CD4-positive, alpha-beta memory T cell (primary cell): ENCODE measurements at regions not wholly inside any gene's neighbourhood (a gene's known extent, or its start where the extent isn't known, plus 50 kb on each side); places are given as distances from the start of the nearest gene placed in this dataset.
A peak's percentile ranks its signal among the peaks of the same experiment; 100 is the strongest.

Source experiments
- CTCF ChIA-PET: fragments of 350-600 bp; sonication (Branson Sonifier 250); formaldehyde crosslinking; loops from one replicate; lab custom pipeline; 2021; ENCODE audit warnings: inconsistent platforms; ENCODE audit not compliant: partially characterized antibody; lab: Charles Lee
- POLR2A ChIA-PET: fragments of 350-600 bp; sonication (Branson Sonifier 250); formaldehyde crosslinking; loops from one replicate; lab custom pipeline; 2021; ENCODE audit not compliant: partially characterized antibody; lab: Charles Lee
- DNase-seq, 5 donors: peaks; one replicate each; pipeline versions ENCODE4 v3.0.0 to v3.0.0-alpha.2; 2020 to 2022; ENCODE audit warnings: mixed read lengths in 1 of 5
- H3K27ac ChIP-seq: one replicate; pipeline ENCODE4 v1.7.0; 2013; ENCODE audit warnings: low read depth, low read length
- H3K27me3 ChIP-seq: 2 replicates; pipeline ENCODE4 v1.7.0; 2013; ENCODE audit warnings: mild to moderate bottlenecking, low read length, moderate library complexity; ENCODE audit not compliant: insufficient read depth
- H3K36me3 ChIP-seq: 2 replicates; pipeline ENCODE4 v1.7.0; 2013; ENCODE audit warnings: mild to moderate bottlenecking, low read length, moderate library complexity; ENCODE audit not compliant: insufficient read depth
- H3K4me1 ChIP-seq: 2 replicates; pipeline ENCODE4 v1.7.0; 2013; ENCODE audit warnings: mild to moderate bottlenecking, low read length, moderate library complexity; ENCODE audit not compliant: insufficient read depth
- H3K4me3 ChIP-seq, 2 donors: one replicate each; pipeline ENCODE4 v1.7.0; 2013; ENCODE audit warnings: low read length in 2 of 2, mild to moderate bottlenecking in 1 of 2
- H3K9me3 ChIP-seq, 2 donors: one replicate each; pipeline ENCODE4 v1.7.0; 2013; ENCODE audit warnings: low read length in 2 of 2, control low read depth in 1 of 2; ENCODE audit not compliant: control insufficient read depth in 1 of 2
- H3K27ac Mint-ChIP-seq, 7 donors: one replicate each; pipeline ENCODE4 v1.8.0; 2020 to 2021; ENCODE audit warnings: mixed read lengths in 7 of 7, mild to moderate bottlenecking in 6 of 7, inconsistent platforms in 3 of 7, moderate library complexity in 3 of 7
- H3K27me3 Mint-ChIP-seq, 2 donors: one replicate each; pipeline ENCODE4 v1.8.0; 2020 to 2021; ENCODE audit warnings: mixed read lengths in 2 of 2
- H3K36me3 Mint-ChIP-seq, 2 donors: one replicate each; pipeline ENCODE4 v1.8.0; 2020 to 2021; ENCODE audit warnings: mixed read lengths in 2 of 2, inconsistent platforms in 1 of 2, mild to moderate bottlenecking in 1 of 2
- H3K4me1 Mint-ChIP-seq, 4 donors: one replicate each; pipeline ENCODE4 v1.8.0; 2020 to 2021; ENCODE audit warnings: mixed read lengths in 4 of 4, mild to moderate bottlenecking in 1 of 4
- H3K4me3 Mint-ChIP-seq, 8 donors: one replicate each; pipeline ENCODE4 v1.8.0; 2020 to 2021; ENCODE audit warnings: mixed read lengths in 8 of 8, mild to moderate bottlenecking in 7 of 8, moderate library complexity in 6 of 8, inconsistent platforms in 3 of 8
- H3K9me3 Mint-ChIP-seq, 8 donors: one replicate each; pipeline ENCODE4 v1.8.0; 2020 to 2021; ENCODE audit warnings: mixed read lengths in 8 of 8, mild to moderate bottlenecking in 5 of 8, inconsistent platforms in 3 of 8, moderate library complexity in 1 of 8
- intact Hi-C: fragments of 100-400 bp; cut with micrococcal nuclease; formaldehyde crosslinking; loops from one replicate; pipeline ENCODE4 v1.15.1; 2023

DNA sequence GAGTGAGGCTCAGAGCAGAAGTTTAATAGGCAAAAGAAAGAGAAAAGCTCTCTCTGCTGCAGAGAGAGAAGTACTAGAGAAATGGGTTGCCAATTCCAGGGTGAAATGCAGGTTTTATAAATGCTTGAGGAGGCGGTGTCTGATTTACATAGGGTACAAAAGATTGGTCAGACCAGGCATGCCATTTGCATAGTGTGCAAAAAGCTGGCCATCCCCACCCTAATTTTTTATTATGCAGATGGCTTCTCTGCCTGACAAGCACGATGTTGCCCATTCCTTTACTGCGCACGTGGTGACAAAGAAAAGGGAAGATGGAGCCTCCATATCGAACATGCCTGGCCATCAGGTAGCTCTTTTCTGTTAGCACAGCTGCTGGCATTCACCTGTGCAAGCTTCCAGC lies 209.3 kb upstream of the PPFIA2 start:
- H3K9me3 ChIP-seq, result no peaks in the 10 kb centered on the region
- intact Hi-C loops, result no loop called here
- ChIA-PET POLR2A (no interaction called here), CTCF (no interaction called here)
- H3K4me1 ChIP-seq, result no peaks in the 10 kb centered on the region
- no peak overlapping the region for H3K4me3 ChIP-seq
- H3K4me3 Mint-ChIP-seq, result no peak overlapping the region
- H3K9me3 Mint-ChIP-seq, result peaks cover 0 to 6% (median 0%) of the 10 kb centered on the region in 8 donors
- H3K27ac ChIP-seq, result no peak overlapping the region
- no peaks in the 10 kb centered on the region for H3K36me3 ChIP-seq
- H3K27ac Mint-ChIP-seq, result no peak overlapping the region
- no peaks in the 10 kb centered on the region for H3K36me3 Mint-ChIP-seq
- DNase-seq, result peak in 1 of 5 donors; percentile 27
- no peaks in the 10 kb centered on the region for H3K27me3 Mint-ChIP-seq
- H3K27me3 ChIP-seq, result no peaks in the 10 kb centered on the region
- peaks cover 0 to 1% (median 0%) of the 10 kb centered on the region in 4 donors for H3K4me1 Mint-ChIP-seq

DNA sequence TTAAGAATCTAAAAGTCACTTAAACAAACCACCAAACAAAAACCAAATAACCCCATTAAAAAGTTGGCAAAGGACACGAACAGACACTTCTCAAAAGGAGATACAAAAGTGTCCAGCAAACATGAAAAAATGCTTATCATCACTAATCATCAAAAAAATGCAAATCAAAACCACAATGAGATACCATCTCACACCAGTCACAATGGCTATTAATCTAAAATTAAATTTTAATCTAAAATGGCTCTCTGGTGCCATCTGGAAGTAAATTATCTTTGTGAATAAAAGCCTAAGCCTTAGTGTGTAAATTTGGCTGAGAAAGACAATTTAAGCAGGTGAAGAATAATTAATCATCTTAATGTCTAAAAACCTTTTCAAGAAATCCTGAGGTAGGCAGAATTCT lies 204.5 kb upstream of the PPFIA2 start:
- Histone ChIP-seq H3K9me3 (no peaks in the 10 kb centered on the region), H3K27me3 (no peaks in the 10 kb centered on the region), H3K4me3 (no peak overlapping the region), H3K4me1 (no peaks in the 10 kb centered on the region), H3K27ac (no peak overlapping the region), H3K36me3 (no peaks in the 10 kb centered on the region)
- Mint-ChIP-seq H3K4me1 (peaks cover 0 to 1% (median 0%) of the 10 kb centered on the region in 4 donors), H3K36me3 (no peaks in the 10 kb centered on the region), H3K9me3 (peaks cover 0 to 1% (median 0%) of the 10 kb centered on the region in 8 donors), H3K27ac (no peak overlapping the region), H3K4me3 (no peak overlapping the region), H3K27me3 (no peaks in the 10 kb centered on the region)
- no peak for DNase-seq
- CTCF ChIA-PET, result no interaction called here
- POLR2A ChIA-PET, result no interaction called here
- intact Hi-C loops, result no loop called here

DNA sequence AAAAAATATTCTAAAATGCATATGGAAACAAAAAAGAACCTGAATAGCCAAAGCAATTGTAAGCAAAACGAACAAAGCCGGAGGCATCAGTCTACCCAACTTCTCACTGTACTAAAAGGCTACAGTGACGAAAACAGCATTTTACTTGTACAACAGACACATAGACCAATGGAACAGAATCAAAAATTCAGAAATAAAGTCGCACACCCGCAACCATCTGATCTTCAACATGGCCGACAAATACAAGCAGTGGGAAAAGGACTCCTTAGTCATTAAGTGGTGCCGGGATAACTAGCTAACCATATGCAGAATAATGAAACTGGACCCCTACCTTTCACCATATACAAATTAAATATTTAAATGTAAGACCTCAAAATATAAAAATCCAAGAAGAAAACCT lies 203.9 kb upstream of the PPFIA2 start:
- Mint-ChIP-seq H3K4me1 (peaks cover 0 to 1% (median 0%) of the 10 kb centered on the region in 4 donors), H3K27ac (no peak overlapping the region), H3K4me3 (no peak overlapping the region), H3K36me3 (no peaks in the 10 kb centered on the region), H3K27me3 (no peaks in the 10 kb centered on the region), H3K9me3 (peaks cover 0 to 1% (median 0%) of the 10 kb centered on the region in 8 donors)
- Histone ChIP-seq H3K4me1 (no peaks in the 10 kb centered on the region), H3K4me3 (no peak overlapping the region), H3K9me3 (no peaks in the 10 kb centered on the region), H3K27ac (no peak overlapping the region), H3K36me3 (no peaks in the 10 kb centered on the region), H3K27me3 (no peaks in the 10 kb centered on the region)
- DNase-seq, result no peak
- intact Hi-C loops, result no loop called here
- ChIA-PET POLR2A (no interaction called here), CTCF (no interaction called here)

DNA sequence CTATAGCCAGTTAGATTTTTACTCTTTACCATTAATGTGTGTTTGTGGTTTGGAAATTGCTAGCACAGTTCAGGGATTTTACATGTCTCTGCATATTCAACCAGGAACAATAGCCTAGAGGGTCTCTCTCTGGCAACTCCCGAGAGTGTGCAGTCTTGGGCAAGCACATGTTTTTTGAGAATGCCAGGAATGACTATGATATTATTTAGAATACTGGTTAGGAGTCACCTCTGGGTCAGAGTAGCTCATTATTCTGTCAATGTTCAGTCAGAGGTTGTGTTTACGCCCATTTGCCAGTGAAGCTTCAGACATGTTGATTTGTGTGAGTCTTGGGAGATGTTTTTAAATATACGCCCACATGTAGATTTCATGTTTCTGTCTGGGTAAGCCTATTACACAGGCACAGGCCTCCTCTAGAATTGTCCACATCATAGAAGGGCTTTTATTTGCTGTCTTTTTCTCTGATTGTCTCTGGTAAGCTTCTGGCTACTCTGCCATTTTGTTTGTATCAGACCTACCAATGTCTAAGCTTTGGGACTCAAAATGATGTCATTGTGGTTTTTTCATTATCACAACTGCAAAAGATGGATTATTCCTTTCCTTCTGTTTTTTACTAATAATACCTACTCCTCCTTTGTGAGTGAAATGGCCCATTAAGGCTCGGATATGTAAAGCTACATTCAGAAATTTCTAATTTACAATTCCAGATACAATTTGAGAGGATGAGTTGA lies 203.1 kb upstream of the PPFIA2 start:
- Mint-ChIP-seq H3K4me3 (no peak overlapping the region), H3K9me3 (peaks cover 0 to 1% (median 0%) of the 10 kb centered on the region in 8 donors), H3K36me3 (no peaks in the 10 kb centered on the region), H3K27ac (no peak overlapping the region), H3K27me3 (no peaks in the 10 kb centered on the region), H3K4me1 (peaks cover 0 to 1% (median 0%) of the 10 kb centered on the region in 4 donors)
- Histone ChIP-seq H3K4me3 (no peak overlapping the region), H3K36me3 (no peaks in the 10 kb centered on the region), H3K4me1 (no peaks in the 10 kb centered on the region), H3K27me3 (no peaks in the 10 kb centered on the region), H3K27ac (no peak overlapping the region), H3K9me3 (no peaks in the 10 kb centered on the region)
- DNase-seq, result no peak
- POLR2A ChIA-PET, result no interaction called here
- CTCF ChIA-PET, result no interaction called here
- intact Hi-C loops, result no loop called here

DNA sequence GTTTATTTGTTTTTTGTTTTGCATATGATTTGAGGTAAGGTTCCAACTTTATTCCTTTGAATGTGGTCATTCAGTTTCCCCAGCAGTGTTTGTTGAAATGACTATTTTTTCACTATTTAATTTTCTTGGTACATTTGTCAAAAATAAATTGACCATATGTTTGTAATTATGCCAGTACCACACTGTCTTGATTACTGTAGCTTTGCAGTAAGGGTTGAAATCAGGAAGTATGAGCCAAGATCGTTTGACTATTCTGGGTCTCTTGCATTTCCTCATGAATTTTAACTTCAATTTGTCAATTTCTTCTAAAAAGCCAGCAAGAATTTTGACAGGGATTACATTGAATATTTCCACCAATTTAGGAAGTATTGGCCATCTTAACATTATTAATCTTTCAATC lies 199.3 kb upstream of the PPFIA2 start:
- Mint-ChIP-seq H3K27me3 (no peaks in the 10 kb centered on the region), H3K9me3 (peaks cover 0 to 1% (median 0%) of the 10 kb centered on the region in 8 donors), H3K36me3 (no peaks in the 10 kb centered on the region), H3K27ac (no peak overlapping the region), H3K4me3 (no peak overlapping the region), H3K4me1 (peaks cover 0 to 3% (median under 1%) of the 10 kb centered on the region in 4 donors)
- Histone ChIP-seq H3K27ac (no peak overlapping the region), H3K9me3 (no peaks in the 10 kb centered on the region), H3K4me1 (no peaks in the 10 kb centered on the region), H3K27me3 (no peaks in the 10 kb centered on the region), H3K36me3 (no peaks in the 10 kb centered on the region), H3K4me3 (no peak overlapping the region)
- no peak for DNase-seq
- ChIA-PET POLR2A (no interaction called here), CTCF (no interaction called here)
- intact Hi-C loops, result no loop called here

DNA sequence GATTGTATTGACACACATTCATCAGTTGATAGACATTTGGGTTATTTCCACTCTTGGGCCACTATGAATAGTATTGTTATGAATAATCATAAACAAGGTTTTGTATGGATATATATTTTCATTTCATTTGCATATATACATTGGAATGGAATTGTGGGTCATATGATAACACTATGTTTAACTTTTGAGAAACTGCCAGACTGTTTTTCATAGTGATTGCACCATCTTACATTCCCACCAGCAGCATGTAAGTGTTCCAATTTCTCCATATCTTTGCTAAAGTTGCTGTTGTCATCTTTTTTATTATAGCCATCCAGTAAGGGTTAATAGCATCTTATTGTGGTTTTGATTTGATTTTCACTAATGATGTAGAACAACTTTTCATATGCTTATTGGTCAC lies 198.5 kb upstream of the PPFIA2 start:
- POLR2A ChIA-PET, result no interaction called here

DNA sequence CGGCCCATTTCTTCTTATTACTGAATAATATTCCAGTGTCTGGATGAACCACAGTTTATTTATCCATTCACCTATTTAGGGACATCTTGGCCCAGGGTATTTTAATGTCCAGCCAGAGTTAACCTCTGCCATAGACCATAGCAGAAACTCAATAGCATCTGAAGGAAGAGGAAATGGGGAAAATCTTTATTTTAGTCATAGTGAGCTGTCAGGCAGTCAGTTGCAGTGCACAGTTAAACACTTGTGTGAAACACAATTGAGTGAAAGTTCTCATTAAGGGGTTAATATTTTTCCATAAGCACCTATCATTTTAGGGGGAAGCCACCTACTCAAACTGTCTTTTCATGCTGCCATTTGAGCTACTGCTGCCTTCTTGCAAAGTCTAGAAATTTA lies 197.3 kb upstream of the PPFIA2 start:
- peaks cover 0 to 1% (median 0%) of the 10 kb centered on the region in 8 donors for H3K9me3 Mint-ChIP-seq
- no peaks in the 10 kb centered on the region for H3K27me3 ChIP-seq
- intact Hi-C loops, result no loop called here
- ChIA-PET POLR2A (no interaction called here), CTCF (no interaction called here)
- H3K4me1 Mint-ChIP-seq, result peaks cover 0 to 3% (median under 1%) of the 10 kb centered on the region in 4 donors
- no peak overlapping the region for H3K4me3 Mint-ChIP-seq
- no peak overlapping the region for H3K4me3 ChIP-seq
- no peak overlapping the region for H3K27ac ChIP-seq
- no peaks in the 10 kb centered on the region for H3K9me3 ChIP-seq
- H3K36me3 ChIP-seq, result no peaks in the 10 kb centered on the region
- no peaks in the 10 kb centered on the region for H3K4me1 ChIP-seq
- no peaks in the 10 kb centered on the region for H3K36me3 Mint-ChIP-seq
- no peak overlapping the region for H3K27ac Mint-ChIP-seq
- H3K27me3 Mint-ChIP-seq, result no peaks in the 10 kb centered on the region
- no peak for DNase-seq

More for the DNA sequence above, 198.5 kb upstream of the PPFIA2 start:
- Mint-ChIP-seq H3K36me3 (no peaks in the 10 kb centered on the region), H3K4me1 (peaks cover 0 to 3% (median under 1%) of the 10 kb centered on the region in 4 donors), H3K27ac (no peak overlapping the region), H3K27me3 (no peaks in the 10 kb centered on the region), H3K4me3 (no peak overlapping the region), H3K9me3 (peaks cover 0 to 1% (median 0%) of the 10 kb centered on the region in 8 donors)
- Histone ChIP-seq H3K27ac (no peak overlapping the region), H3K27me3 (no peaks in the 10 kb centered on the region), H3K4me1 (no peaks in the 10 kb centered on the region), H3K4me3 (no peak overlapping the region), H3K36me3 (no peaks in the 10 kb centered on the region), H3K9me3 (no peaks in the 10 kb centered on the region)
- CTCF ChIA-PET, result no interaction called here
- DNase-seq, result no peak
- intact Hi-C loops, result no loop called here
